ENCODE measurements at regions not wholly inside any gene's neighbourhood (a gene's known extent, or its start where the extent isn't known, plus 50 kb on each side); places are given as distances from the start of the nearest gene placed in this dataset.

GRCh38 chr21:35461700-35462099 lies 412.6 kb upstream of the RUNX1 start:
- POLR2A ChIA-PET = no interaction called here

More at GRCh38 chr21:35461700-35462099, 412.6 kb upstream of the RUNX1 start:
- Histone ChIP-seq H3K9me3 (replicated peaks; ENCODE audit: control insufficient read depth, insufficient read depth, low read length) (no peaks in the 10 kb centered on the region), H4K20me1 (replicated peaks; ENCODE audit: control insufficient read depth, extremely low read depth, insufficient read depth, low read length) (no peaks in the 10 kb centered on the region), H3K27me3 (ENCODE audit: control insufficient read depth in 2 of 2, insufficient read depth in 2 of 2, low read length in 2 of 2) (no peaks in the 10 kb centered on the region), H3K4me3 (replicated peaks in 1 of 3; ENCODE audit: insufficient read depth in 1 of 3, low read depth in 1 of 3, low read length in 3 of 3) (no peak overlapping the region), H3K36me3 (ENCODE audit: control insufficient read depth in 2 of 2, extremely low read depth in 1 of 2, insufficient read depth in 2 of 2, low read length in 2 of 2) (no peaks in the 10 kb centered on the region), H3K9me1 (replicated peaks; ENCODE audit: control insufficient read depth, extremely low read depth, insufficient read depth, low read length) (no peaks in the 10 kb centered on the region), H3K79me2 (ENCODE audit: control insufficient read depth, insufficient read depth, low read length) (no peaks in the 10 kb centered on the region), H3K9ac (replicated peaks; ENCODE audit: extremely low read depth, insufficient read depth, low read length) (no peak overlapping the region), H3K4me2 (ENCODE audit: insufficient read depth, low read length) (no peak overlapping the region), H2AFZ (ENCODE audit: low read depth, low read length) (no peak overlapping the region), H3K4me1 (ENCODE audit: control insufficient read depth, extremely low read depth, insufficient read depth, low read length) (no peaks in the 10 kb centered on the region), H3K27ac (ENCODE audit: insufficient read depth, low read depth, low read length) (no peak overlapping the region)
- no peak for TF ChIP-seq MAX (IDR thresholded peaks at IDR 0.05; ENCODE audit: insufficient read depth, insufficient read length)
- TF ChIP-seq POLR2A (IDR thresholded peaks at IDR 0.05; ENCODE audit: low read depth, low read length) = no peak
- no peak for TF ChIP-seq MYC (IDR thresholded peaks at IDR 0.05; ENCODE audit: low read depth, low read length)
- no peak for TF ChIP-seq CTCF (IDR thresholded peaks at IDR 0.05; ENCODE audit: extremely low read depth in 1 of 2, insufficient read depth in 1 of 2, low read depth in 1 of 2, low read length in 2 of 2)
- no peak for TF ChIP-seq JUN (IDR thresholded peaks at IDR 0.05; ENCODE audit: borderline replicate concordance, insufficient read depth, insufficient read length, low read depth)
- TF ChIP-seq FOS (IDR thresholded peaks at IDR 0.05; ENCODE audit: borderline replicate concordance, insufficient read depth, low read length) = no peak
- no peak for TF ChIP-seq EZH2 (IDR thresholded peaks at IDR 0.05; ENCODE audit: borderline replicate concordance, low read depth, low read length, severe bottlenecking)
- intact Hi-C loops (cut with micrococcal nuclease) (no loop called here), dilution Hi-C loops (cut with MboI; ENCODE audit: extremely low pct_ligation_motif_present, low sequenced_read_pairs) (no loop called here)
- no TSS peak for BruUV-seq (replicated peaks)
- CTCF ChIA-PET = no interaction called here
- no peak for FAIRE-seq
- DNase-seq (ENCODE audit: low read depth, low spot score) = no peak

Measured in endothelial cell of umbilical vein (primary cell).